ENCODE measurements at regions not wholly inside any gene's neighbourhood (a gene's known extent, or its start where the extent isn't known, plus 50 kb on each side); places are given as distances from the start of the nearest gene placed in this dataset.

GRCh38 chr12:92488735-92489134, 214.1 kb upstream of the PLEKHG7 start:
- Mint-ChIP-seq H3K27me3 (ENCODE audit: insufficient read depth, low read depth, poor library complexity) (no peaks in the 10 kb centered on the region), H3K36me3 (ENCODE audit: low read depth) (no peaks in the 10 kb centered on the region; the same call in 2 of the 3 replicates), H3K4me3 (no peak overlapping the region), H3K9me3 (0 out of 3 replicates have a peak, but pooled peaks cover 8% of the 10 kb centered on the region), H3K4me1 (peaks cover 10% of the 10 kb centered on the region; the same call in 2 of the 3 replicates), H3K27ac (no peak overlapping the region)
- TF ChIP-seq, protein P1, sequence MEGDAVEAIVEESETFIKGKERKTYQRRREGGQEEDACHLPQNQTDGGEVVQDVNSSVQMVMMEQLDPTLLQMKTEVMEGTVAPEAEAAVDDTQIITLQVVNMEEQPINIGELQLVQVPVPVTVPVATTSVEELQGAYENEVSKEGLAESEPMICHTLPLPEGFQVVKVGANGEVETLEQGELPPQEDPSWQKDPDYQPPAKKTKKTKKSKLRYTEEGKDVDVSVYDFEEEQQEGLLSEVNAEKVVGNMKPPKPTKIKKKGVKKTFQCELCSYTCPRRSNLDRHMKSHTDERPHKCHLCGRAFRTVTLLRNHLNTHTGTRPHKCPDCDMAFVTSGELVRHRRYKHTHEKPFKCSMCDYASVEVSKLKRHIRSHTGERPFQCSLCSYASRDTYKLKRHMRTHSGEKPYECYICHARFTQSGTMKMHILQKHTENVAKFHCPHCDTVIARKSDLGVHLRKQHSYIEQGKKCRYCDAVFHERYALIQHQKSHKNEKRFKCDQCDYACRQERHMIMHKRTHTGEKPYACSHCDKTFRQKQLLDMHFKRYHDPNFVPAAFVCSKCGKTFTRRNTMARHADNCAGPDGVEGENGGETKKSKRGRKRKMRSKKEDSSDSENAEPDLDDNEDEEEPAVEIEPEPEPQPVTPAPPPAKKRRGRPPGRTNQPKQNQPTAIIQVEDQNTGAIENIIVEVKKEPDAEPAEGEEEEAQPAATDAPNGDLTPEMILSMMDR (conservative IDR thresholded peaks at IDR 0.05; ENCODE audit: low read depth in 2 of 2): no peak
- TF ChIP-seq, protein P2, sequence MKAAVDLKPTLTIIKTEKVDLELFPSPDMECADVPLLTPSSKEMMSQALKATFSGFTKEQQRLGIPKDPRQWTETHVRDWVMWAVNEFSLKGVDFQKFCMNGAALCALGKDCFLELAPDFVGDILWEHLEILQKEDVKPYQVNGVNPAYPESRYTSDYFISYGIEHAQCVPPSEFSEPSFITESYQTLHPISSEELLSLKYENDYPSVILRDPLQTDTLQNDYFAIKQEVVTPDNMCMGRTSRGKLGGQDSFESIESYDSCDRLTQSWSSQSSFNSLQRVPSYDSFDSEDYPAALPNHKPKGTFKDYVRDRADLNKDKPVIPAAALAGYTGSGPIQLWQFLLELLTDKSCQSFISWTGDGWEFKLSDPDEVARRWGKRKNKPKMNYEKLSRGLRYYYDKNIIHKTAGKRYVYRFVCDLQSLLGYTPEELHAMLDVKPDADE (IDR thresholded peaks at IDR 0.05): no peak
- TF ChIP-seq CREB1 (CRISPR knock-in tag; IDR thresholded peaks at IDR 0.05; ENCODE audit: low read depth): no peak
- H4K20me1 ChIP-seq (replicated peaks; ENCODE audit: insufficient read depth): no peaks in the 10 kb centered on the region
- no peaks in the 10 kb centered on the region for H3K36me3 ChIP-seq (ENCODE audit: insufficient read depth)
- no peak for ATAC-seq
- H3K4me2 ChIP-seq: no peak overlapping the region
- no peaks in the 10 kb centered on the region for H3K27me3 ChIP-seq (ENCODE audit: insufficient read depth)
- peaks cover 13% of the 10 kb centered on the region; the same call in 1 of the 2 replicates for H3K9me2 ChIP-seq (ENCODE audit: insufficient read depth)
- H2AFZ ChIP-seq: no peak overlapping the region
- no peaks in the 10 kb centered on the region for H3F3A ChIP-seq (replicated peaks; ENCODE audit: low read depth)
- H3K4me3 ChIP-seq: no peak overlapping the region
- DNase-seq (ENCODE audit: low spot score): no peak
- no peaks in the 10 kb centered on the region; the same call in 1 of the 2 replicates for H3K4me1 ChIP-seq (ENCODE audit: insufficient read depth)
- H3K79me2 ChIP-seq (replicated peaks; ENCODE audit: insufficient read depth): no peaks in the 10 kb centered on the region
- H3K27ac ChIP-seq (ENCODE audit: low read depth): no peak overlapping the region

DNA sequence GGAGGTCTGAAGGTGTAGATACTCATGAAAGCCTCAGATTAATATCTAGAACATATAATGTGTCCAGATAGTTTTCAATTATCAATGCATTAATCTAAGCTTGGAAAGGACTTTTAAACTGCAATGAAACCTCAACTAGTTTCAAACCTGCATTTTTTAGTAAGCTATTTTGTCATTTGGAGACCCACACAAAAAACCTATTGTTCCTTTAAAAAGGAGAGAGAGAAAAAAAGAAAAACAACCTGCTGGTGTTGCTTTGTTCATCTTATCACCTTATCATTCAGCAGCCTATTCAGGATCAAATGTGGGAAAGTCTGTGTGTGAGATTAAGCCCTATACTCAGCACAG, 215.7 kb upstream of the PLEKHG7 start:
- Histone ChIP-seq H4K20me1 (replicated peaks; ENCODE audit: insufficient read depth) (no peaks in the 10 kb centered on the region), H3K9me2 (ENCODE audit: insufficient read depth) (peaks cover 12% of the 10 kb centered on the region; the same call in 1 of the 2 replicates), H3K4me1 (ENCODE audit: insufficient read depth) (no peaks in the 10 kb centered on the region; the same call in 1 of the 2 replicates), H3K27ac (ENCODE audit: low read depth) (no peak overlapping the region), H3K4me2 (no peak overlapping the region), H3F3A (replicated peaks; ENCODE audit: low read depth) (no peaks in the 10 kb centered on the region), H3K4me3 (no peak overlapping the region), H2AFZ (no peak overlapping the region), H3K27me3 (ENCODE audit: insufficient read depth) (no peaks in the 10 kb centered on the region), H3K79me2 (replicated peaks; ENCODE audit: insufficient read depth) (no peaks in the 10 kb centered on the region), H3K36me3 (ENCODE audit: insufficient read depth) (no peaks in the 10 kb centered on the region)
- H3K27ac Mint-ChIP-seq: no peak overlapping the region
- H3K27me3 Mint-ChIP-seq (ENCODE audit: insufficient read depth, low read depth, poor library complexity): no peaks in the 10 kb centered on the region
- no peak for DNase-seq (ENCODE audit: low spot score)
- H3K36me3 Mint-ChIP-seq (ENCODE audit: low read depth): no peaks in the 10 kb centered on the region; the same call in 2 of the 3 replicates
- H3K9me3 Mint-ChIP-seq: 0 out of 3 replicates have a peak, but pooled peaks cover 8% of the 10 kb centered on the region
- no peak overlapping the region for H3K4me3 Mint-ChIP-seq
- H3K4me1 Mint-ChIP-seq: peaks cover 7% of the 10 kb centered on the region; the same call in 1 of the 3 replicates
- no peak for ATAC-seq
- TF ChIP-seq EZH2phosphoT487 (IDR thresholded peaks at IDR 0.05; ENCODE audit: unreplicated experiment) (no peak), STAT1 (IDR thresholded peaks at IDR 0.05; ENCODE audit: unreplicated experiment) (no peak), ZNF331 (CRISPR knock-in tag; IDR thresholded peaks at IDR 0.05; ENCODE audit: low read depth) (no peak), POLR2AphosphoS5 (IDR thresholded peaks at IDR 0.05; ENCODE audit: low read depth) (no peak), CREB1 (CRISPR knock-in tag; IDR thresholded peaks at IDR 0.05; ENCODE audit: low read depth) (no peak), JUNB (IDR thresholded peaks at IDR 0.05; ENCODE audit: unreplicated experiment) (no peak), EZH2 (IDR thresholded peaks at IDR 0.05; ENCODE audit: low read depth, unreplicated experiment) (no peak)
- TF ChIP-seq, protein P3, sequence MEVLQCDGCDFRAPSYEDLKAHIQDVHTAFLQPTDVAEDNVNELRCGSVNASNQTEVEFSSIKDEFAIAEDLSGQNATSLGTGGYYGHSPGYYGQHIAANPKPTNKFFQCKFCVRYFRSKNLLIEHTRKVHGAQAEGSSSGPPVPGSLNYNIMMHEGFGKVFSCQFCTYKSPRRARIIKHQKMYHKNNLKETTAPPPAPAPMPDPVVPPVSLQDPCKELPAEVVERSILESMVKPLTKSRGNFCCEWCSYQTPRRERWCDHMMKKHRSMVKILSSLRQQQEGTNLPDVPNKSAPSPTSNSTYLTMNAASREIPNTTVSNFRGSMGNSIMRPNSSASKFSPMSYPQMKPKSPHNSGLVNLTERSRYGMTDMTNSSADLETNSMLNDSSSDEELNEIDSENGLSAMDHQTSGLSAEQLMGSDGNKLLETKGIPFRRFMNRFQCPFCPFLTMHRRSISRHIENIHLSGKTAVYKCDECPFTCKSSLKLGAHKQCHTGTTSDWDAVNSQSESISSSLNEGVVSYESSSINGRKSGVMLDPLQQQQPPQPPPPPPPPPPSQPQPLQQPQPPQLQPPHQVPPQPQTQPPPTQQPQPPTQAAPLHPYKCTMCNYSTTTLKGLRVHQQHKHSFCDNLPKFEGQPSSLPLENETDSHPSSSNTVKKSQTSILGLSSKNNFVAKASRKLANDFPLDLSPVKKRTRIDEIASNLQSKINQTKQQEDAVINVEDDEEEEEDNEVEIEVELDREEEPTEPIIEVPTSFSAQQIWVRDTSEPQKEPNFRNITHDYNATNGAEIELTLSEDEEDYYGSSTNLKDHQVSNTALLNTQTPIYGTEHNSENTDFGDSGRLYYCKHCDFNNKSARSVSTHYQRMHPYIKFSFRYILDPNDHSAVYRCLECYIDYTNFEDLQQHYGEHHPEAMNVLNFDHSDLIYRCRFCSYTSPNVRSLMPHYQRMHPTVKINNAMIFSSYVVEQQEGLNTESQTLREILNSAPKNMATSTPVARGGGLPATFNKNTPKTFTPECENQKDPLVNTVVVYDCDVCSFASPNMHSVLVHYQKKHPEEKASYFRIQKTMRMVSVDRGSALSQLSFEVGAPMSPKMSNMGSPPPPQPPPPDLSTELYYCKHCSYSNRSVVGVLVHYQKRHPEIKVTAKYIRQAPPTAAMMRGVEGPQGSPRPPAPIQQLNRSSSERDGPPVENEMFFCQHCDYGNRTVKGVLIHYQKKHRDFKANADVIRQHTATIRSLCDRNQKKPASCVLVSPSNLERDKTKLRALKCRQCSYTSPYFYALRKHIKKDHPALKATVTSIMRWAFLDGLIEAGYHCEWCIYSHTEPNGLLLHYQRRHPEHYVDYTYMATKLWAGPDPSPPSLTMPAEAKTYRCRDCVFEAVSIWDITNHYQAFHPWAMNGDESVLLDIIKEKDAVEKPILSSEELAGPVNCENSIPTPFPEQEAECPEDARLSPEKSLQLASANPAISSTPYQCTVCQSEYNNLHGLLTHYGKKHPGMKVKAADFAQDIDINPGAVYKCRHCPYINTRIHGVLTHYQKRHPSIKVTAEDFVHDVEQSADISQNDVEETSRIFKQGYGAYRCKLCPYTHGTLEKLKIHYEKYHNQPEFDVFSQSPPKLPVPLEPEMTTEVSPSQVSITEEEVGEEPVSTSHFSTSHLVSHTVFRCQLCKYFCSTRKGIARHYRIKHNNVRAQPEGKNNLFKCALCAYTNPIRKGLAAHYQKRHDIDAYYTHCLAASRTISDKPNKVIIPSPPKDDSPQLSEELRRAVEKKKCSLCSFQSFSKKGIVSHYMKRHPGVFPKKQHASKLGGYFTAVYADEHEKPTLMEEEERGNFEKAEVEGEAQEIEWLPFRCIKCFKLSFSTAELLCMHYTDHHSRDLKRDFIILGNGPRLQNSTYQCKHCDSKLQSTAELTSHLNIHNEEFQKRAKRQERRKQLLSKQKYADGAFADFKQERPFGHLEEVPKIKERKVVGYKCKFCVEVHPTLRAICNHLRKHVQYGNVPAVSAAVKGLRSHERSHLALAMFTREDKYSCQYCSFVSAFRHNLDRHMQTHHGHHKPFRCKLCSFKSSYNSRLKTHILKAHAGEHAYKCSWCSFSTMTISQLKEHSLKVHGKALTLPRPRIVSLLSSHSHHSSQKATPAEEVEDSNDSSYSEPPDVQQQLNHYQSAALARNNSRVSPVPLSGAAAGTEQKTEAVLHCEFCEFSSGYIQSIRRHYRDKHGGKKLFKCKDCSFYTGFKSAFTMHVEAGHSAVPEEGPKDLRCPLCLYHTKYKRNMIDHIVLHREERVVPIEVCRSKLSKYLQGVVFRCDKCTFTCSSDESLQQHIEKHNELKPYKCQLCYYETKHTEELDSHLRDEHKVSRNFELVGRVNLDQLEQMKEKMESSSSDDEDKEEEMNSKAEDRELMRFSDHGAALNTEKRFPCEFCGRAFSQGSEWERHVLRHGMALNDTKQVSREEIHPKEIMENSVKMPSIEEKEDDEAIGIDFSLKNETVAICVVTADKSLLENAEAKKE (CRISPR knock-in tag; IDR thresholded peaks at IDR 0.05): no peak
- TF ChIP-seq, protein P2 (IDR thresholded peaks at IDR 0.05): no peak

All from GM23338 (cell line).